Large intestine (tissue), 3 donors: ENCODE measurements at regions not wholly inside any gene's neighbourhood (a gene's known extent, or its start where the extent isn't known, plus 50 kb on each side); places are given as distances from the start of the nearest gene placed in this dataset.

Source experiments
- DNase-seq, 2 donors: peaks; one replicate each; pipeline versions ENCODE4 v3.0.0 to v3.0.0-alpha.2; 2013
- H3K27ac ChIP-seq: one replicate; pipeline ENCODE4 v1.5.1; 2013; ENCODE audit warnings: low read length
- H3K27me3 ChIP-seq: 2 replicates; pipeline ENCODE4 v1.6.1; 2013; ENCODE audit warnings: low read length; ENCODE audit not compliant: control insufficient read depth, insufficient read depth
- H3K36me3 ChIP-seq: 2 replicates; pipeline ENCODE4 v1.6.1; 2013; ENCODE audit warnings: low read length; ENCODE audit not compliant: control insufficient read depth, insufficient read depth
- H3K4me1 ChIP-seq: one replicate; pipeline ENCODE4 v1.6.1; 2013; ENCODE audit warnings: low read length; ENCODE audit not compliant: control insufficient read depth, insufficient read depth
- H3K4me3 ChIP-seq: one replicate; pipeline ENCODE4 v1.5.1; 2013; ENCODE audit warnings: low read length
- H3K9me3 ChIP-seq: one replicate; pipeline ENCODE4 v1.6.1; 2013; ENCODE audit warnings: mild to moderate bottlenecking, low read depth, low read length, moderate library complexity; ENCODE audit not compliant: control insufficient read depth
- WGBS: methylation state at CpG from one replicate; pipeline ENCODE4 v1.1.5; 2013; ENCODE audit warnings: low lambda C conversion rate; ENCODE audit not compliant: insufficient coverage; 5-methylcytosine and 5-hydroxymethylcytosine counted together

DNA sequence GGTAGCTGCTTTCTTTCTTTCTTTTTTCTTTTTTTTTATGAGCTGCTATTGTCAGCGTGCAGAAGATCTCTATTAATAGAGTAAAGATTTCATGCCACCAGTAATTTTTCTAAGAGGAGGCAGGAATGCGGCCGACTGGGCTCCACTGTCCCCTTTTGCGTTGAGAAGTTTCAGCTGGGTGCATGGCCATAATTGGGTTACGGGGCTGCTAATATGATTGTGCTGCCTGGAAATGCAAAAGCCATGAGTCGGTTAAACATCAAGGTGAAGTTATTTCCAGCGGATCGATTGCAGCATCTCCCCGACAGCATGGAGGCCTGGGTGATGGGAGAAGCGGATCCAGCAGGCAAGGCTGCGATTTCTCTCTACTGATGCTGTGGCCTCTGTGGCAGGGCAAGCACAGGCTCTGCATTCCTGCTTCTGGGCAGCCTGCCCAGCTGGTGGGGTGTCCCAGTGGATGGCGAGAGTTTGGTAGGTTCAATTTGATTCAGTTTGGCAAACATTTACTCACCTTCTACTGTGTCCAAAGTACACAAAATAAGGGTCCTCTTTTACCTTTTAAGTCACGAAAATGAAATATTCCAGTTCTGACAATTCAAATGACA is 54.4 kb upstream of the PRMT8 start:
- Histone ChIP-seq H3K4me1 (no peaks in the 10 kb centered on the region), H3K36me3 (no peaks in the 10 kb centered on the region), H3K27ac (no peak overlapping the region), H3K9me3 (no peaks in the 10 kb centered on the region), H3K27me3 (peaks cover 4% of the 10 kb centered on the region), H3K4me3 (no peak overlapping the region)
- DNase-seq, result no peak
- WGBS, result 67% methylated on average over 1 of the region's 13 CpGs

DNA sequence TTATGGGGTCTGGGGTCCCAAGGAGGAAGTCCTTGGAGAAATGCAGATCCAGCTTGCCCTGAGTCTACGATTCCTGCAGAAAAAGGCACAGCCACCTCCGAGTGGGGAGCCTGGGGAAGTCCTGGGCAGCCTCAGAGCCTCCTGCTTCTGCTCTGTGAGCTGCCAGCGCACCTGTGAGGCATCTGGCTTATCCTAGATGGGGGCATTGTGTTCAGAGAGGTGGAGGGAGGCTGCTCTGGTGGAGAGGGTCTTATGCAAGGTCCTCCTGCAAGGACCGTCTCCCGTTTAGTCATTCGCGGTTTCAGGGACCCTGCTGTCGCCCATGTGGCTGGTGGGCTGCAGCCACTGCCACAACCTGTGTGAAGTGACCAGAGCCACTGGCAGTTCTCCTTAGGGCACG is 53.0 kb upstream of the PRMT8 start:
- H3K4me1 ChIP-seq, result no peaks in the 10 kb centered on the region
- no CpG with 5 or more reads among the region's 9 CpGs for WGBS
- H3K27ac ChIP-seq, result no peak overlapping the region
- no peak for DNase-seq
- no peak overlapping the region for H3K4me3 ChIP-seq
- H3K9me3 ChIP-seq, result no peaks in the 10 kb centered on the region
- H3K36me3 ChIP-seq, result no peaks in the 10 kb centered on the region
- H3K27me3 ChIP-seq, result peaks cover 4% of the 10 kb centered on the region

DNA sequence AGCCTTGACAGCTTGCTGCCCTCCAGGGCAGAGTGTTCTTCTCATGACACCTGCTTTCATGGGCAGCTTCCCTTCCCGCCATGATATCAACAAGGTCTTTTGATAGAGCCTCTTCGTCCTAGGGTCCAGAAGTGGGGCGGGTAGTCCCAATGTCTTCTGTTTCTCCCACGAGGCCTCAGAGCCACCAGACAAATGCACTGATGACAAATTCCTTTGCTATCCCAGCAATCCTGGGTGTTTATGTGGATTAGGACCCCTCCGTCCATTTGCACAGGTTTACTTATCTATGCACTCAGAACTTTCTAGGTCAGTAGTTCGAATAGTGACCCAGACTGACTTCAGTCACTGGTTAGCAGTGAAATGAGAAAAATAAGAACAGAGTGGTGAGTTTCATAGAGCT is 52.6 kb upstream of the PRMT8 start:
- H3K9me3 ChIP-seq, result no peaks in the 10 kb centered on the region
- H3K4me1 ChIP-seq, result no peaks in the 10 kb centered on the region
- peaks cover 4% of the 10 kb centered on the region for H3K27me3 ChIP-seq
- no peak overlapping the region for H3K4me3 ChIP-seq
- WGBS, result 67% methylated on average over 1 of the region's 6 CpGs
- H3K27ac ChIP-seq, result no peak overlapping the region
- no peak for DNase-seq
- no peaks in the 10 kb centered on the region for H3K36me3 ChIP-seq
